Fibroblast of upper back skin (primary cell): ENCODE measurements at regions not wholly inside any gene's neighbourhood (a gene's known extent, or its start where the extent isn't known, plus 50 kb on each side); places are given as distances from the start of the nearest gene placed in this dataset.
"Not testable (repeated sequence)": the region's sequence is repeated elsewhere in the genome, so short reads cannot be mapped to it uniquely, and the experiment has no call there.

Experiments
- DNase-seq: peaks from one replicate; pipeline ENCODE4 v3.0.0-alpha.2; 2013

GRCh38 chr3:112765531-112765930 is 81.1 kb downstream of the CD200R1L start:
- no peak for DNase-seq

GRCh38 chr3:112763258-112763657 is 83.4 kb downstream of the CD200R1L start:
- no peak for DNase-seq

GRCh38 chr3:112761062-112761638 is 85.5 kb downstream of the CD200R1L start:
- peak; percentile 79 for DNase-seq

GRCh38 chr3:112759681-112760080 is 87.0 kb downstream of the CD200R1L start:
- no peak for DNase-seq

GRCh38 chr3:112759210-112759609 is 87.5 kb downstream of the CD200R1L start:
- DNase-seq, result no peak

- no peak for DNase-seq
Measured at GRCh38 chr3:112757197-112757596, 89.5 kb downstream of the CD200R1L start.

- DNase-seq, result no peak
Measured at GRCh38 chr3:112755845-112756613, 90.6 kb downstream of the CD200R1L start.

GRCh38 chr3:112755046-112755445 is 91.6 kb downstream of the CD200R1L start:
- not testable (repeated sequence) for DNase-seq

GRCh38 chr3:112751564-112752512 is 94.8 kb downstream of the CD200R1L start:
- DNase-seq, result peak; percentile 53

- DNase-seq, result no peak
Measured at GRCh38 chr3:112751061-112751460, 95.6 kb downstream of the CD200R1L start.

GRCh38 chr3:112747624-112748023 is 99.0 kb downstream of the CD200R1L start:
- no peak for DNase-seq

- peak; percentile 77 for DNase-seq
Measured at GRCh38 chr3:112746675-112747280, 99.9 kb downstream of the CD200R1L start.

GRCh38 chr3:112745567-112746248 is 101.0 kb downstream of the CD200R1L start:
- DNase-seq, result no peak

GRCh38 chr3:112744825-112745566 is 101.7 kb downstream of the CD200R1L start:
- DNase-seq, result peak; percentile 51

- DNase-seq, result no peak
Measured at GRCh38 chr3:112744106-112744505, 102.6 kb downstream of the CD200R1L start.

GRCh38 chr3:112742934-112743333 is 102.0 kb upstream of the CCDC80 start:
- no peak for DNase-seq

- DNase-seq, result peak; percentile 87
Measured at GRCh38 chr3:112741983-112742382, 101.0 kb upstream of the CCDC80 start.

GRCh38 chr3:112740835-112741234 is 99.9 kb upstream of the CCDC80 start:
- DNase-seq, result no peak

- DNase-seq, result peak; percentile 38
Measured at GRCh38 chr3:112739252-112739965, 98.5 kb upstream of the CCDC80 start.

GRCh38 chr3:112738366-112738765 is 97.4 kb upstream of the CCDC80 start:
- DNase-seq, result peak; percentile 34
